ENCODE measurements at regions not wholly inside any gene's neighbourhood (a gene's known extent, or its start where the extent isn't known, plus 50 kb on each side); places are given as distances from the start of the nearest gene placed in this dataset.

GRCh38 chr9:119712325-119712724 is 343.1 kb upstream of the BRINP1 start:
- whole genome bisulfite sequencing, 4 donors: 66 to 86% (median 76%) methylated on average over 1 of the region's 1 CpG
- no peak for DNase-seq
- TF ChIP-seq, protein P1, sequence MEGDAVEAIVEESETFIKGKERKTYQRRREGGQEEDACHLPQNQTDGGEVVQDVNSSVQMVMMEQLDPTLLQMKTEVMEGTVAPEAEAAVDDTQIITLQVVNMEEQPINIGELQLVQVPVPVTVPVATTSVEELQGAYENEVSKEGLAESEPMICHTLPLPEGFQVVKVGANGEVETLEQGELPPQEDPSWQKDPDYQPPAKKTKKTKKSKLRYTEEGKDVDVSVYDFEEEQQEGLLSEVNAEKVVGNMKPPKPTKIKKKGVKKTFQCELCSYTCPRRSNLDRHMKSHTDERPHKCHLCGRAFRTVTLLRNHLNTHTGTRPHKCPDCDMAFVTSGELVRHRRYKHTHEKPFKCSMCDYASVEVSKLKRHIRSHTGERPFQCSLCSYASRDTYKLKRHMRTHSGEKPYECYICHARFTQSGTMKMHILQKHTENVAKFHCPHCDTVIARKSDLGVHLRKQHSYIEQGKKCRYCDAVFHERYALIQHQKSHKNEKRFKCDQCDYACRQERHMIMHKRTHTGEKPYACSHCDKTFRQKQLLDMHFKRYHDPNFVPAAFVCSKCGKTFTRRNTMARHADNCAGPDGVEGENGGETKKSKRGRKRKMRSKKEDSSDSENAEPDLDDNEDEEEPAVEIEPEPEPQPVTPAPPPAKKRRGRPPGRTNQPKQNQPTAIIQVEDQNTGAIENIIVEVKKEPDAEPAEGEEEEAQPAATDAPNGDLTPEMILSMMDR (IDR thresholded peaks at IDR 0.05): no peak
- no peak for TF ChIP-seq POLR2A (IDR thresholded peaks at IDR 0.05)
- H3K4me3 ChIP-seq: no peak overlapping the region
- intact Hi-C loops (cut with DNase I): no loop called here
- H3K27me3 ChIP-seq: no peaks in the 10 kb centered on the region
- no peaks in the 10 kb centered on the region for H3K9me3 ChIP-seq (replicated peaks in 1 of 3)
- H3K36me3 ChIP-seq (replicated peaks in 1 of 2): no peaks in the 10 kb centered on the region
- H3K4me1 ChIP-seq (replicated peaks in 1 of 2): no peaks in the 10 kb centered on the region
- no peak overlapping the region for H3K27ac ChIP-seq

- TF ChIP-seq POLR2A (IDR thresholded peaks at IDR 0.05): no peak
- TF ChIP-seq, protein P1 (IDR thresholded peaks at IDR 0.05): no peak
These were observed 340.2 kb upstream of the BRINP1 start for GRCh38 chr9:119709431-119709830.

GRCh38 chr9:119707228-119707845 is 338.1 kb upstream of the BRINP1 start:
- H3K4me1 ChIP-seq (replicated peaks in 1 of 2): no peaks in the 10 kb centered on the region
- no peaks in the 10 kb centered on the region for H3K27me3 ChIP-seq
- no peak for TF ChIP-seq POLR2A (IDR thresholded peaks at IDR 0.05)
- TF ChIP-seq, protein P1 (IDR thresholded peaks at IDR 0.05): no peak
- 78 to 88% (median 82%) methylated on average over 4 of the region's 4 CpGs for WGBS, 4 donors
- no peaks in the 10 kb centered on the region for H3K9me3 ChIP-seq (replicated peaks in 1 of 3)
- H3K36me3 ChIP-seq (replicated peaks in 1 of 2): no peaks in the 10 kb centered on the region
- H3K4me3 ChIP-seq: no peak overlapping the region
- intact Hi-C loops (cut with DNase I): no loop called here
- DNase-seq: no peak
- H3K27ac ChIP-seq: no peak overlapping the region

More at GRCh38 chr9:119709431-119709830, 340.2 kb upstream of the BRINP1 start:
- Histone ChIP-seq H3K4me1 (replicated peaks in 1 of 2) (no peaks in the 10 kb centered on the region), H3K4me3 (no peak overlapping the region), H3K36me3 (replicated peaks in 1 of 2) (no peaks in the 10 kb centered on the region), H3K9me3 (replicated peaks in 1 of 3) (no peaks in the 10 kb centered on the region), H3K27me3 (no peaks in the 10 kb centered on the region), H3K27ac (no peak overlapping the region)
- no peak for DNase-seq
- intact Hi-C loops (cut with DNase I): no loop called here
- WGBS, 4 donors: 68 to 85% (median 75%) methylated on average over 2 of the region's 2 CpGs

GRCh38 chr9:119701651-119702050 is 332.4 kb upstream of the BRINP1 start:
- 64 to 100% (median 84%) methylated on average over 1 of the region's 1 CpG for WGBS, 4 donors
- Histone ChIP-seq H3K27me3 (no peaks in the 10 kb centered on the region), H3K4me3 (no peak overlapping the region), H3K27ac (no peak overlapping the region), H3K36me3 (replicated peaks in 1 of 2) (no peaks in the 10 kb centered on the region), H3K4me1 (replicated peaks in 1 of 2) (no peaks in the 10 kb centered on the region), H3K9me3 (replicated peaks in 1 of 3) (no peaks in the 10 kb centered on the region)
- intact Hi-C loops (cut with DNase I): no loop called here
- DNase-seq: no peak
- no peak for TF ChIP-seq POLR2A (IDR thresholded peaks at IDR 0.05)
- TF ChIP-seq, protein P1 (IDR thresholded peaks at IDR 0.05): no peak
